Suprapubic skin (tissue), 4 donors: ENCODE measurements at regions not wholly inside any gene's neighbourhood (a gene's known extent, or its start where the extent isn't known, plus 50 kb on each side); places are given as distances from the start of the nearest gene placed in this dataset.

ENCODE experiments used
- DNase-seq, 2 donors: peaks; one replicate each; pipeline ENCODE4 v3.0.0-alpha.2; 2019; ENCODE audit warnings: low spot score in 2 of 2
- H3K27ac ChIP-seq: fragments of 200-600 bp; sonication (generic); one replicate; pipeline ENCODE4 v1.5.1; 2019
- H3K27me3 ChIP-seq: fragments of 200-600 bp; sonication (generic); one replicate; pipeline ENCODE4 v1.5.1; 2019
- H3K36me3 ChIP-seq: fragments of 200-600 bp; sonication (generic); one replicate; pipeline ENCODE4 v1.5.1; 2019
- H3K4me1 ChIP-seq: fragments of 200-600 bp; sonication (generic); one replicate; pipeline ENCODE4 v1.5.1; 2019
- H3K4me3 ChIP-seq: fragments of 200-600 bp; sonication (generic); one replicate; pipeline ENCODE4 v1.5.1; 2019; ENCODE audit warnings: mild to moderate bottlenecking
- H3K9me3 ChIP-seq: fragments of 200-600 bp; sonication (generic); one replicate; pipeline ENCODE4 v1.5.1; 2019
- CTCF ChIP-seq, 2 donors: fragments of 200-600 bp in 1 of 2; fragments of 450-650 bp in 1 of 2; sonication (generic) in 1 of 2; IDR thresholded peaks; one replicate each; pipeline ENCODE4 v1.5.1; 2016 to 2019; ENCODE audit warnings: antibody characterized with exemption in 2 of 2, mild to moderate bottlenecking in 1 of 2, moderate library complexity in 1 of 2
- EP300 ChIP-seq: sonication (generic); formaldehyde crosslinking; IDR thresholded peaks from one replicate; pipeline ENCODE4 v1.6.1; 2017; ENCODE audit warnings: antibody characterized with exemption
- POLR2A ChIP-seq, 2 donors: fragments of 450-650 bp; IDR thresholded peaks; one replicate each; pipeline ENCODE4 v1.6.1; 2017; ENCODE audit warnings: antibody characterized with exemption in 2 of 2, mild to moderate bottlenecking in 2 of 2, moderate library complexity in 2 of 2
- POLR2AphosphoS5 ChIP-seq, 3 donors: sonication (generic); formaldehyde crosslinking; IDR thresholded peaks; one replicate each; pipeline ENCODE4 v1.6.1; 2017; ENCODE audit warnings: antibody characterized with exemption in 3 of 3
- WGBS: methylation state at CpG from one replicate; pipeline ENCODE4 v1.1.5; 2018; 5-methylcytosine and 5-hydroxymethylcytosine counted together

- 93% methylated on average over 22 of the region's 31 CpGs for WGBS
- Histone ChIP-seq H3K4me1 (no peaks in the 10 kb centered on the region), H3K36me3 (no peaks in the 10 kb centered on the region), H3K4me3 (no peak overlapping the region), H3K9me3 (no peaks in the 10 kb centered on the region), H3K27ac (no peak overlapping the region), H3K27me3 (peaks cover 8% of the 10 kb centered on the region)
- DNase-seq, result peak in 1 of 2 donors; percentile 63
- TF ChIP-seq POLR2AphosphoS5 (IDR thresholded peaks at IDR 0.05), result no peak
- no peak for TF ChIP-seq EP300
- TF ChIP-seq POLR2A (IDR thresholded peaks at IDR 0.05), result no peak
- TF ChIP-seq CTCF (IDR thresholded peaks at IDR 0.05), result no peak
Observed at GRCh38 chr22:48396785-48397530, 1430.7 kb downstream of the BRD1 start.

- H3K27ac ChIP-seq, result no peak overlapping the region
- peaks cover 11% of the 10 kb centered on the region for H3K27me3 ChIP-seq
- no peaks in the 10 kb centered on the region for H3K9me3 ChIP-seq
- H3K4me3 ChIP-seq, result no peak overlapping the region
- 85% methylated on average over 8 of the region's 20 CpGs for WGBS
- H3K36me3 ChIP-seq, result no peaks in the 10 kb centered on the region
- DNase-seq, result peak in 1 of 2 donors; percentile 73
- TF ChIP-seq CTCF (IDR thresholded peaks at IDR 0.05) (no peak), POLR2A (IDR thresholded peaks at IDR 0.05) (no peak), POLR2AphosphoS5 (IDR thresholded peaks at IDR 0.05) (no peak), EP300 (no peak)
- no peaks in the 10 kb centered on the region for H3K4me1 ChIP-seq
Observed at GRCh38 chr22:48396091-48396784, 1431.4 kb downstream of the BRD1 start.

GRCh38 chr22:48395201-48395600 is 1432.5 kb downstream of the BRD1 start:
- no peaks in the 10 kb centered on the region for H3K36me3 ChIP-seq
- WGBS, result 76% methylated on average over 13 of the region's 13 CpGs
- peak in 1 of 2 donors; percentile 31 for DNase-seq
- TF ChIP-seq POLR2A (IDR thresholded peaks at IDR 0.05), result no peak
- TF ChIP-seq EP300, result no peak
- TF ChIP-seq CTCF (IDR thresholded peaks at IDR 0.05), result no peak
- no peak for TF ChIP-seq POLR2AphosphoS5 (IDR thresholded peaks at IDR 0.05)
- H3K27me3 ChIP-seq, result peaks cover 14% of the 10 kb centered on the region
- no peak overlapping the region for H3K4me3 ChIP-seq
- H3K4me1 ChIP-seq, result no peaks in the 10 kb centered on the region
- no peaks in the 10 kb centered on the region for H3K9me3 ChIP-seq
- no peak overlapping the region for H3K27ac ChIP-seq

- H3K4me3 ChIP-seq, result no peak overlapping the region
- WGBS, result 60% methylated on average over 7 of the region's 8 CpGs
- peaks cover 15% of the 10 kb centered on the region for H3K27me3 ChIP-seq
- H3K27ac ChIP-seq, result no peak overlapping the region
- no peaks in the 10 kb centered on the region for H3K36me3 ChIP-seq
- peak in 1 of 2 donors; percentile 56 for DNase-seq
- TF ChIP-seq CTCF (IDR thresholded peaks at IDR 0.05) (no peak), EP300 (no peak), POLR2A (IDR thresholded peaks at IDR 0.05) (no peak), POLR2AphosphoS5 (IDR thresholded peaks at IDR 0.05) (no peak)
- H3K9me3 ChIP-seq, result no peaks in the 10 kb centered on the region
- H3K4me1 ChIP-seq, result no peaks in the 10 kb centered on the region
Observed at GRCh38 chr22:48394787-48395186, 1432.9 kb downstream of the BRD1 start.

- no peak overlapping the region for H3K27ac ChIP-seq
- peaks cover 19% of the 10 kb centered on the region for H3K27me3 ChIP-seq
- no peaks in the 10 kb centered on the region for H3K9me3 ChIP-seq
- WGBS, result 82% methylated on average over 10 of the region's 10 CpGs
- H3K4me1 ChIP-seq, result no peaks in the 10 kb centered on the region
- DNase-seq, result peak in 1 of 2 donors; percentile 35
- TF ChIP-seq CTCF (IDR thresholded peaks at IDR 0.05) (no peak), EP300 (no peak), POLR2A (IDR thresholded peaks at IDR 0.05) (no peak), POLR2AphosphoS5 (IDR thresholded peaks at IDR 0.05) (no peak)
- H3K36me3 ChIP-seq, result no peaks in the 10 kb centered on the region
- H3K4me3 ChIP-seq, result no peak overlapping the region
Observed at GRCh38 chr22:48393885-48394284, 1433.8 kb downstream of the BRD1 start.
